GM13977 (cell line): ENCODE measurements at regions not wholly inside any gene's neighbourhood (a gene's known extent, or its start where the extent isn't known, plus 50 kb on each side); places are given as distances from the start of the nearest gene placed in this dataset.

Experiments used
- DNase-seq: peaks from one replicate; pipeline ENCODE4 v3.0.0; 2012; ENCODE audit warnings: low spot score
- in situ Hi-C: fragments of 300-500 bp; cut with MboI; formaldehyde crosslinking; loops from one replicate; pipeline ENCODE4 v1.12.0; 2022; ENCODE audit warnings: low sequenced_read_pairs, low pct_unique_long_range_greater_than_20kb, mixed read lengths, inconsistent platforms; ENCODE audit not compliant: unreplicated experiment
- TF ChIP-seq, protein P1 (sequence below): IDR thresholded peaks from 2 replicates; pipeline ENCODE4 v1.5.1; 2012; ENCODE audit warnings: mild to moderate bottlenecking, control low read depth; ENCODE audit not compliant: insufficient read depth; ENCODE audit errors: extremely low read depth, missing control alignments

DNA sequence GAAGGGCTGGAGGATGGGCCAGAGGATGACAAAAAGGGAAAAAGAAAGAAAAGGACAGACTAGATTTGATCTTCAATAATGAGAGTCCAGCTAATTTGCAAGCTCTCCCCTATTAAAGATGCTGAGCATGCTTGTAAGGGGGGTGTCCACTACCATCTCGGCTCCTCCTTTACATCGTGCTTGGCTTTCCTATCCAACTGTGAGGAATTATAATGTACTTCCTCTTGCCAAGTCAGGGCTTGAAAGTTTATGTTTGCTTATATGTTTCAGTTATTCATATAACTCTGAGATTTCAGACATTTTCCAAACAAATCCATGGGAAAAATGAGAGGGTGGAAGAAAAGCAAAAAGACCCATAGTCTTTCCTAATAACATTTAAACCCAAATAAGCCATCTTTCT is 387.1 kb downstream of the METTL15 start:
- in situ Hi-C loops: no loop called here
- DNase-seq: no peak
- TF ChIP-seq, protein P1, sequence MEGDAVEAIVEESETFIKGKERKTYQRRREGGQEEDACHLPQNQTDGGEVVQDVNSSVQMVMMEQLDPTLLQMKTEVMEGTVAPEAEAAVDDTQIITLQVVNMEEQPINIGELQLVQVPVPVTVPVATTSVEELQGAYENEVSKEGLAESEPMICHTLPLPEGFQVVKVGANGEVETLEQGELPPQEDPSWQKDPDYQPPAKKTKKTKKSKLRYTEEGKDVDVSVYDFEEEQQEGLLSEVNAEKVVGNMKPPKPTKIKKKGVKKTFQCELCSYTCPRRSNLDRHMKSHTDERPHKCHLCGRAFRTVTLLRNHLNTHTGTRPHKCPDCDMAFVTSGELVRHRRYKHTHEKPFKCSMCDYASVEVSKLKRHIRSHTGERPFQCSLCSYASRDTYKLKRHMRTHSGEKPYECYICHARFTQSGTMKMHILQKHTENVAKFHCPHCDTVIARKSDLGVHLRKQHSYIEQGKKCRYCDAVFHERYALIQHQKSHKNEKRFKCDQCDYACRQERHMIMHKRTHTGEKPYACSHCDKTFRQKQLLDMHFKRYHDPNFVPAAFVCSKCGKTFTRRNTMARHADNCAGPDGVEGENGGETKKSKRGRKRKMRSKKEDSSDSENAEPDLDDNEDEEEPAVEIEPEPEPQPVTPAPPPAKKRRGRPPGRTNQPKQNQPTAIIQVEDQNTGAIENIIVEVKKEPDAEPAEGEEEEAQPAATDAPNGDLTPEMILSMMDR: no peak

DNA sequence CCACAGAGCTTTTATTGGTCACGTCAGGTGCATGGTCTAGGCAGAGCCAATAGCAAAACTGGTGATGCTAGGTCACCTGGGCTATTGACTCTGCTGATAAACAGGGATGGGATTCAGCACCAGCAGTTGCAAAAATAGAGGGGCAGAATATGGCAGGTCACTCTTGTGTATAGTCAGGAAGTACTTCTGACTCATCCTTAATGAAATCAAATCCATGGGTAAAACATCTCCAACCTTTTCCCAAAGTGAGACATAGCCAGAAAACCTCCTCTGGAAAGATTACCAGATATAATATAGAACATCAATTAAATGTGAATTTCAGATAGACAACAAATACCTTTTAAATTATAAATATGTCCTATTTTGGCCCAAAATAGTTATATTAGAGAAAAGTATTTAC is 383.2 kb downstream of the METTL15 start:
- DNase-seq: no peak
- TF ChIP-seq, protein P1: no peak
- in situ Hi-C loops: no loop called here

DNA sequence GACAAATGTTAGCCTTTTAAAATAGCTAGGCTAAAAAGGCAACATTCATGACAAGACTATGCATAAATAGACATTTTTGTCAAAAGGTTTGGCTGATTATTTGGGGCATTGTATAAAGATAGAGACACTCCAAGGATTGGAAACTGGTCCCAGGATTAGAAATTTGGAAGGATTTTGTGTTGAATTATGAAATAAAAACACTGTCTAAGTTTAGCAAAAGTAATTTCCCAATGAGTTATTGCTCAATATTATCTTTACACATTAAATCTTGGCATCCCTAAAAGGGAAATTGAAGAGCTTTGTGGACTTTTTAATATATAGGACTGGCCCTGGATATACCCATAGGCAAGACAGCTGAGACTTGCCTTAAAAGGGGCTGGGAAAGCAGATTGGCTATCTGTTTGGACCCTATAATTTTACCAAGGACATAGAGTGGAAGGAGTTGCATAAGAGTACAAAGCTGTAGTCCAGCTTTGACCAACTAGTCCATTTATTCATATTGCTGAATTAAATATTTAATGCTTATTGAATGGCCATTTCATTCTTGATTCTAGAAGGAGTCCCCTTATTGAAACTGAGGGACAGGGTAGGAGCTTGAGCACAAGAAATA is 382.7 kb downstream of the METTL15 start:
- DNase-seq: no peak
- in situ Hi-C loops: no loop called here
- TF ChIP-seq, protein P1: no peak

DNA sequence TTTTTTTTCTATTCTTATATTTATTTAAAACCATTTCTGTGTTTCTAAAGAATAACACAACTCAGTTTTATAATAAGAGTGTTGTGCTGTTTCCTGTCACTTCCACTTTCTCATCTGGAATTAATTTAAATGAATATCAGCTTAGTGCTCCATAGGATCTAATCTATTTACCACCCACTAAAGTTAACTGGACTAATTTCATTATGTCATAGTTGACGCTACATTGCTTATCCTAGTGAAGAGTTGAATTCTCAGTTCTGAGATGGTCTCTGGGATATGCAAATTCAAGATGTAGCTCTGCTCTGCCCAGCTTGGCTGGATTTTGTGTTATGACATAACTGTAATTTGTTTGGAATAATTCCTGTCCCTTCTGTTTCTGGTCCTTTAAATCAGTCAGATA is 380.1 kb downstream of the METTL15 start:
- in situ Hi-C loops: no loop called here
- TF ChIP-seq, protein P1: no peak
- DNase-seq: no peak

DNA sequence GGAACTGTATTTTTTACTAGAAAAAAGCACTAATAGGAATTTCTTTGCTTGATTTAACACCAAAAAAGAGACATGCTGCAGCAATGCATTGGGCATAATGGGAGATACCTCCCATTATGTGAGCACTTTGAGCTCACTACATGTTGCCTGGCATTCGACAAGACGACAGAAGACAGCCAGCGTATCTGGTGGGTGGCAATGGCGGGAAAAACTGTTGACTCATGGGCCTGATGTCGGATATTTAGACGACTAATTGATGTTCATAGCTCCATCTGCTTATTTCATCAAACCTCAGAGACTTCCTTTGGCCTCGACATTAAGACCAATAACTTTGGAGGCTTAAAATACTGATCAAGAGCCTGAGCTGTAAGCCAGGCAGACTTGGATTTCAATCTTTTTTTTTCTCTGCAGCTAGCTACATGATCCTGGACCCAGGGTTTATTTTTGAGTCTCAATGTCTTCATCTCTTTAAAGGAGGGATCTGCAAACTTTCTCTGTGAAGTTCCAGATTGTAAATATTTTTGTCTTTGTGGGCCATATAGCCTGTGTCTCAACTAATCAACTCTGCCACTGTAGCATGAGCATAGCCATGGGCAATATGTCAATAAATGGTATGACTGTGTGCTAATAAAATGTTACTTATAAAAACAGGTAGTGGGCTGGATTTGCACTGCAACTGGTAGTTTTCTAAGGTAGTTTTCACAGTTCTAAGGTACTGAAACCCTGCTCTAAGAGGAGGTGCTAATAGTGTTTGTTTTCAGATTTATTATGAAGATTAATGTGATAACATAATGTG is 375.1 kb downstream of the METTL15 start:
- TF ChIP-seq, protein P1: no peak
- in situ Hi-C loops: no loop called here
- DNase-seq: no peak

DNA sequence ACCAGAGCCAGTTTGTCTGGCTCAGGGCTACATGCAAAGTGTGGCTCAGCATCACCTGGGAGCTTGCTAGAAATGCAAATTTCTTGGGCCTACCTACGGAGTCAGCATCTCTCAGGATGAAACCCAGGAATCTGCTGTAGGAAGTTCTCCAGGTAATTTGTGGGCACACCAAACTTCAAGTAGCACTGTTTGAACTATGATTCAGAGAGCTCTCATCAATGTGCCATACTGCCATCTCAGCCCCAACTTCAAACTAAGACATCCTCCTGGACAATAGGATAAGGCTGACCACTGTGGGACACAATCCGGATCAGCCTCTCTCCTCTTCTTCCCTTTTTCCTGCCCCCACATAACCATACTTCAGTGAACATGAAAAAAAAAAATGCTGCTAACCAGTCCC is 374.5 kb downstream of the METTL15 start:
- TF ChIP-seq, protein P1: no peak
- in situ Hi-C loops: no loop called here
- DNase-seq: no peak
